ENCODE measurements at regions not wholly inside any gene's neighbourhood (a gene's known extent, or its start where the extent isn't known, plus 50 kb on each side); places are given as distances from the start of the nearest gene placed in this dataset.

GRCh38 chr1:172810480-172811175 lies 151.7 kb downstream of the FASLG start:
- no peaks in the 10 kb centered on the region for H4K20me1 ChIP-seq (ENCODE audit: insufficient read depth, low read length)
- H3K9me3 ChIP-seq (replicated peaks; ENCODE audit: insufficient read depth, low read length): no peaks in the 10 kb centered on the region
- TF ChIP-seq EZH2phosphoT487 (IDR thresholded peaks at IDR 0.05; ENCODE audit: low read length): no peak
- TF ChIP-seq CTCF (IDR thresholded peaks at IDR 0.05; ENCODE audit: low read length): no peak
- TF ChIP-seq EZH2 (optimal IDR thresholded peaks at IDR 0.05; ENCODE audit: low read depth, low read length): no peak
- no peaks in the 10 kb centered on the region for H3K79me2 ChIP-seq (ENCODE audit: low read length)
- H3K9me2 ChIP-seq (replicated peaks; ENCODE audit: insufficient read depth, low read length): no peaks in the 10 kb centered on the region
- no peaks in the 10 kb centered on the region for H3F3A ChIP-seq (ENCODE audit: insufficient read depth, low read length)
- H2AFZ ChIP-seq (ENCODE audit: low read length): no peak overlapping the region
- H3K27me3 ChIP-seq (replicated peaks; ENCODE audit: insufficient read depth, low read length): no peaks in the 10 kb centered on the region
- H3K4me2 ChIP-seq (ENCODE audit: low read depth, low read length): no peak overlapping the region
- H3K36me3 ChIP-seq (replicated peaks; ENCODE audit: insufficient read depth, low read length): no peaks in the 10 kb centered on the region
- no peak overlapping the region for H3K9ac ChIP-seq (ENCODE audit: low read length)
- H3K27ac ChIP-seq (ENCODE audit: low read length): no peak overlapping the region
- no peak for DNase-seq
- no peak overlapping the region for H3K4me3 ChIP-seq (ENCODE audit: low read length)
- no peaks in the 10 kb centered on the region for H3K4me1 ChIP-seq (ENCODE audit: low read length)

- Histone ChIP-seq H3K9me2 (replicated peaks; ENCODE audit: insufficient read depth, low read length) (no peaks in the 10 kb centered on the region), H3K27me3 (replicated peaks; ENCODE audit: insufficient read depth, low read length) (0 out of 2 replicates have a peak, but pooled peaks cover 4% of the 10 kb centered on the region), H4K20me1 (ENCODE audit: insufficient read depth, low read length) (no peaks in the 10 kb centered on the region), H3K9ac (ENCODE audit: low read length) (no peak overlapping the region), H3K36me3 (replicated peaks; ENCODE audit: insufficient read depth, low read length) (no peaks in the 10 kb centered on the region), H3K79me2 (ENCODE audit: low read length) (no peaks in the 10 kb centered on the region), H3K9me3 (replicated peaks; ENCODE audit: insufficient read depth, low read length) (no peaks in the 10 kb centered on the region), H3K4me1 (ENCODE audit: low read length) (no peaks in the 10 kb centered on the region), H2AFZ (ENCODE audit: low read length) (no peak overlapping the region), H3K27ac (ENCODE audit: low read length) (no peak overlapping the region), H3K4me3 (ENCODE audit: low read length) (no peak overlapping the region), H3F3A (ENCODE audit: insufficient read depth, low read length) (no peaks in the 10 kb centered on the region), H3K4me2 (ENCODE audit: low read depth, low read length) (no peak overlapping the region)
- no peak for DNase-seq
- no peak for TF ChIP-seq EZH2phosphoT487 (IDR thresholded peaks at IDR 0.05; ENCODE audit: low read length)
- TF ChIP-seq CTCF (IDR thresholded peaks at IDR 0.05; ENCODE audit: low read length): no peak
- no peak for TF ChIP-seq EZH2 (optimal IDR thresholded peaks at IDR 0.05; ENCODE audit: low read depth, low read length)
Measured at GRCh38 chr1:172811694-172812093, 152.8 kb downstream of the FASLG start.

GRCh38 chr1:172812118-172812517 lies 153.2 kb downstream of the FASLG start:
- DNase-seq: no peak
- Histone ChIP-seq H3K36me3 (replicated peaks; ENCODE audit: insufficient read depth, low read length) (no peaks in the 10 kb centered on the region), H3K9me2 (replicated peaks; ENCODE audit: insufficient read depth, low read length) (no peaks in the 10 kb centered on the region), H3K27me3 (replicated peaks; ENCODE audit: insufficient read depth, low read length) (0 out of 2 replicates have a peak, but pooled peaks cover 6% of the 10 kb centered on the region), H3K9ac (ENCODE audit: low read length) (no peak overlapping the region), H3K9me3 (replicated peaks; ENCODE audit: insufficient read depth, low read length) (no peaks in the 10 kb centered on the region), H3K4me3 (ENCODE audit: low read length) (no peak overlapping the region), H4K20me1 (ENCODE audit: insufficient read depth, low read length) (no peaks in the 10 kb centered on the region), H3K4me2 (ENCODE audit: low read depth, low read length) (no peak overlapping the region), H3K4me1 (ENCODE audit: low read length) (peaks cover 2% of the 10 kb centered on the region; the same call in 1 of the 2 replicates), H3K79me2 (ENCODE audit: low read length) (no peaks in the 10 kb centered on the region), H3K27ac (ENCODE audit: low read length) (no peak overlapping the region), H3F3A (ENCODE audit: insufficient read depth, low read length) (no peaks in the 10 kb centered on the region), H2AFZ (ENCODE audit: low read length) (no peak overlapping the region)
- TF ChIP-seq EZH2 (optimal IDR thresholded peaks at IDR 0.05; ENCODE audit: low read depth, low read length) (no peak), CTCF (IDR thresholded peaks at IDR 0.05; ENCODE audit: low read length) (no peak), EZH2phosphoT487 (IDR thresholded peaks at IDR 0.05; ENCODE audit: low read length) (no peak)

Measured in MM.1S (cell line).